ENCODE measurements at regions not wholly inside any gene's neighbourhood (a gene's known extent, or its start where the extent isn't known, plus 50 kb on each side); places are given as distances from the start of the nearest gene placed in this dataset.

- TF ChIP-seq ZFX (IDR thresholded peaks at IDR 0.05) (no peak), CTCF (conservative IDR thresholded peaks at IDR 0.05) (no peak)
- no peak overlapping the region for H3K27ac ChIP-seq
Observed at GRCh38 chrX:11968991-11969390, 169.3 kb upstream of the FRMPD4 start.

- no peak overlapping the region for H3K27ac ChIP-seq
Observed at GRCh38 chrX:11970578-11971359, 167.5 kb upstream of the FRMPD4 start.

GRCh38 chrX:11976663-11977062 is 161.6 kb upstream of the FRMPD4 start:
- no peak overlapping the region for H3K27ac ChIP-seq

More at GRCh38 chrX:11970578-11971359, 167.5 kb upstream of the FRMPD4 start:
- TF ChIP-seq CTCF (conservative IDR thresholded peaks at IDR 0.05) (no peak), ZFX (IDR thresholded peaks at IDR 0.05) (no peak)

GRCh38 chrX:11992271-11992670 is 146.0 kb upstream of the FRMPD4 start:
- no peak overlapping the region for H3K27ac ChIP-seq
- TF ChIP-seq ZFX (IDR thresholded peaks at IDR 0.05) (no peak), CTCF (conservative IDR thresholded peaks at IDR 0.05) (no peak)

More at GRCh38 chrX:11976663-11977062, 161.6 kb upstream of the FRMPD4 start:
- TF ChIP-seq ZFX (IDR thresholded peaks at IDR 0.05), result no peak
- no peak for TF ChIP-seq CTCF (conservative IDR thresholded peaks at IDR 0.05)

GRCh38 chrX:11995146-11995545 is 143.1 kb upstream of the FRMPD4 start:
- H3K27ac ChIP-seq, result no peak overlapping the region
- no peak for TF ChIP-seq CTCF (conservative IDR thresholded peaks at IDR 0.05)
- TF ChIP-seq ZFX (IDR thresholded peaks at IDR 0.05), result no peak

GRCh38 chrX:11996810-11997209 is 141.5 kb upstream of the FRMPD4 start:
- H3K27ac ChIP-seq, result no peak overlapping the region
- TF ChIP-seq ZFX (IDR thresholded peaks at IDR 0.05) (no peak), CTCF (conservative IDR thresholded peaks at IDR 0.05) (no peak)

- no peak overlapping the region for H3K27ac ChIP-seq
- no peak for TF ChIP-seq ZFX (IDR thresholded peaks at IDR 0.05)
- no peak for TF ChIP-seq CTCF (conservative IDR thresholded peaks at IDR 0.05)
Observed at GRCh38 chrX:11998944-11999343, 139.3 kb upstream of the FRMPD4 start.

All from C4-2B (cell line).